HL-60 (cell line): ENCODE measurements at regions not wholly inside any gene's neighbourhood (a gene's known extent, or its start where the extent isn't known, plus 50 kb on each side); places are given as distances from the start of the nearest gene placed in this dataset.

ENCODE experiments used
- CTCF ChIP-seq: IDR thresholded peaks from one replicate; pipeline ENCODE4 v1.5.1; 2011; ENCODE audit warnings: low read length, control low read depth, inconsistent platforms; ENCODE audit not compliant: insufficient read depth
- POLR2AphosphoS5 ChIP-seq: IDR thresholded peaks from 2 replicates; pipeline ENCODE4 v1.6.1; 2012; ENCODE audit warnings: low read depth
- SPI1 ChIP-seq: IDR thresholded peaks from 2 replicates; pipeline ENCODE4 v1.6.1; 2012; ENCODE audit warnings: low read depth, mild to moderate bottlenecking, borderline replicate concordance

DNA sequence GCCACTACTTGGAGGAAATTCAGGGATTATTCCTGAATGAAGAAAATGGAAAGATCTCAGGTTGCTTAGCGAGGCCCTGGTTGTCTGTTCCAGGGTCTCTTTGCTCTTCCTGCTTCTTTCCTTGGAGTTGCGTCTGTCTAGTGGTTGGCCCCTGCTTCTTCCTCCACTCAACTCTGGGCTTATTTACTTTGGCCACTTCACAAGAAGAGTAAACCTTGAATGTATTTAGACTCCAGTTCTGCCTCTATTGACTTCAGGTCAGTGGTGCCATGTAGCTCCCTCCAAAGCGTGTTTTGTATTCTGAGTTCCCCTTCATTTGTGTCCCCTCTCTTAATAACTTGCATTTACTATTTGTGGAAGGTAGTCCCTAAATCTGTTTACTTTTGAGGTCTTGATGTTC lies 456.5 kb downstream of the UTRN start:
- no peak for TF ChIP-seq CTCF
- no peak for TF ChIP-seq SPI1
- no peak for TF ChIP-seq POLR2AphosphoS5
